B cell (primary cell): ENCODE measurements at regions not wholly inside any gene's neighbourhood (a gene's known extent, or its start where the extent isn't known, plus 50 kb on each side); places are given as distances from the start of the nearest gene placed in this dataset.

Experiments
- ATAC-seq: fragments of 200-7000 bp; cut with Tn5 transposase; one replicate; pipeline ENCODE4 v1.10.0; 2021; ENCODE audit warnings: low read depth, mild to moderate bottlenecking, moderate number of reproducible peaks, moderate library complexity
- CTCF ChIA-PET: fragments of 350-600 bp; sonication (Branson Sonifier 250); formaldehyde crosslinking; loops from one replicate; lab custom pipeline; 2021; ENCODE audit warnings: antibody characterized with exemption, inconsistent platforms; lab: Charles Lee
- POLR2A ChIA-PET: fragments of 350-600 bp; sonication (Branson Sonifier 250); formaldehyde crosslinking; loops from one replicate; lab custom pipeline; 2021; ENCODE audit warnings: antibody characterized with exemption; lab: Charles Lee
- DNase-seq: peaks from one replicate; pipeline ENCODE4 v3.0.0; 2013
- H2AFZ ChIP-seq: 2 replicates; pipeline ENCODE4 v1.6.1; 2012; ENCODE audit warnings: mild to moderate bottlenecking, low read depth, low read length; ENCODE audit not compliant: insufficient read depth, poor library complexity, severe bottlenecking
- H3K27ac ChIP-seq, 2 donors: 1 replicate in 1 of 2; 2 replicates in 1 of 2; pipeline ENCODE4 v1.5.1; 2012 to 2013; ENCODE audit warnings: low read length in 2 of 2, mild to moderate bottlenecking in 2 of 2, moderate library complexity in 1 of 2
- H3K27me3 ChIP-seq, 4 experiments: fragments of 200-600 bp in 1 of 4; sonication (generic) in 1 of 4; replicated peaks in 1 of 4; 1 replicate in 2 of 4; 2 replicates in 2 of 4; pipeline versions ENCODE4 v1.6.1 to v1.7.0; 2013 to 2016; ENCODE audit warnings: low read length in 3 of 4, mild to moderate bottlenecking in 2 of 4, mixed read lengths in 1 of 4, moderate library complexity in 1 of 4; ENCODE audit not compliant: insufficient read depth in 4 of 4, control insufficient read depth in 3 of 4; ENCODE audit errors: control extremely low read depth in 1 of 4
- H3K36me3 ChIP-seq, 2 experiments: replicated peaks in 1 of 2; 1 replicate in 1 of 2; 2 replicates in 1 of 2; pipeline versions ENCODE4 v1.6.1 to v1.7.1; 2013; ENCODE audit warnings: low read length in 1 of 2; ENCODE audit not compliant: insufficient read depth in 2 of 2, control insufficient read depth in 1 of 2; ENCODE audit errors: control extremely low read depth in 1 of 2, extremely low read depth in 1 of 2
- H3K4me1 ChIP-seq, 2 donors: fragments of 200-600 bp in 1 of 2; sonication (generic) in 1 of 2; 1 replicate in 1 of 2; 2 replicates in 1 of 2; pipeline versions ENCODE4 v1.5.1 to v1.6.1; 2013 to 2017; ENCODE audit warnings: low read length in 2 of 2; ENCODE audit not compliant: control insufficient read depth in 2 of 2, insufficient read depth in 2 of 2
- H3K4me2 ChIP-seq: replicated peaks from 2 replicates; pipeline ENCODE3; 2012; ENCODE audit warnings: mild to moderate bottlenecking, low read depth, low read length; ENCODE audit not compliant: poor library complexity, severe bottlenecking
- H3K4me3 ChIP-seq, 5 experiments: fragments of 200-600 bp in 1 of 5; sonication (generic) in 1 of 5; 1 replicate in 3 of 5; 2 replicates in 2 of 5; pipeline versions ENCODE4 v1.5.1 to v1.7.0; 2011 to 2016; ENCODE audit warnings: low read length in 4 of 5, mild to moderate bottlenecking in 4 of 5, low read depth in 2 of 5, control low read depth in 1 of 5, moderate library complexity in 1 of 5; ENCODE audit not compliant: insufficient read depth in 1 of 5; ENCODE audit errors: control extremely low read depth in 1 of 5, extremely low read depth in 1 of 5
- H3K79me2 ChIP-seq: fragments of 200-600 bp; sonication (generic); one replicate; pipeline ENCODE4 v1.6.0; 2016; ENCODE audit warnings: low read length; ENCODE audit not compliant: control insufficient read depth, insufficient read depth
- H3K9ac ChIP-seq: fragments of 200-600 bp; sonication (generic); 2 replicates; pipeline ENCODE4 v1.6.1; 2017; ENCODE audit warnings: mild to moderate bottlenecking, low read length, moderate library complexity
- H3K9me3 ChIP-seq, 3 donors: one replicate each; pipeline versions ENCODE4 v1.6.1 to v1.7.1; 2013; ENCODE audit warnings: low read length in 2 of 3; ENCODE audit not compliant: control insufficient read depth in 2 of 3, insufficient read depth in 1 of 3; ENCODE audit errors: control extremely low read depth in 1 of 3
- H4K20me1 ChIP-seq: 2 replicates; pipeline ENCODE4 v1.6.0; 2012; ENCODE audit warnings: mild to moderate bottlenecking, low read length; ENCODE audit not compliant: insufficient read depth, control insufficient read depth, poor library complexity, severe bottlenecking
- H3K27ac Mint-ChIP-seq: one replicate; pipeline ENCODE4 v1.8.0; 2021; ENCODE audit warnings: mixed read lengths
- H3K27me3 Mint-ChIP-seq: one replicate; pipeline ENCODE4 v1.8.0; 2021; ENCODE audit warnings: mixed read lengths
- H3K4me1 Mint-ChIP-seq: one replicate; pipeline ENCODE4 v1.8.0; 2021; ENCODE audit warnings: mixed read lengths
- H3K4me3 Mint-ChIP-seq: one replicate; pipeline ENCODE4 v1.8.0; 2021; ENCODE audit warnings: mixed read lengths
- H3K9me3 Mint-ChIP-seq: one replicate; pipeline ENCODE4 v1.8.0; 2022; ENCODE audit warnings: mixed read lengths; ENCODE audit not compliant: insufficient read depth
- EZH2 ChIP-seq: IDR thresholded peaks from 2 replicates; pipeline ENCODE4 v1.6.1; 2012; ENCODE audit warnings: borderline replicate concordance, low read depth, mild to moderate bottlenecking, moderate library complexity, low read length; ENCODE audit not compliant: insufficient read depth, poor library complexity, severe bottlenecking
- WGBS: methylation state at CpG from one replicate; pipeline ENCODE4 v1.1.5; 2013; ENCODE audit warnings: missing lambda C conversion rate; ENCODE audit not compliant: insufficient coverage; 5-methylcytosine and 5-hydroxymethylcytosine counted together
- intact Hi-C: fragments of 100-400 bp; cut with micrococcal nuclease; formaldehyde crosslinking; loops from one replicate; pipeline ENCODE4 v1.10.0; 2022
- TF ChIP-seq, protein P1 (sequence below): fragments of 200-600 bp; IDR thresholded peaks from one replicate; pipeline ENCODE4 v1.8.0; 2022; ENCODE audit warnings: antibody characterized with exemption, mild to moderate bottlenecking

DNA sequence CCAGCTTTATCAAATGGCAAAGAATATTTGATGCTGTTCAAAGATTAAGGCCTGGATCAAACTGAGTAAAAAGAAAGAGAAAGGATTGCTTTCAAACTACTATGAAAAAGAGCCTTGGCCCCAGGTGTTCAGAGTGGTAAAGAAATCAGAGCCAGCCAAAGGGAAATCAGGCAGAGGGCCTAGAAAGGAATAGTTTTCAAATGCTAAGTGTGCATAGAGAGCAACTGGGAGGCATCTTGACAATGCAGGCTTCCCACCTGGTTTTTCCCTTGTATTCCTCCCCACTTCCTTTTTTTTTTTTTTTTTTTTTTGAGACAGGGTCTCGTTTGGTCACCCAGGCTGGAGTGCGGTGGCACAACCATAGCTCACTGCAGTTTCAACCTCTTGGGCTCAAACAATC lies 340.2 kb upstream of the ADAMTS9 start:
- POLR2A ChIA-PET, result no interaction called here
- intact Hi-C loops, result no loop called here
- no peak overlapping the region for H3K27ac ChIP-seq
- no peaks in the 10 kb centered on the region for H3K27me3 ChIP-seq
- H3K4me3 ChIP-seq, result no peak overlapping the region
- H3K9me3 ChIP-seq, result peaks cover 0 to 3% (median 0%) of the 10 kb centered on the region in 3 donors
- Mint-ChIP-seq H3K27me3 (no peaks in the 10 kb centered on the region), H3K27ac (no peak overlapping the region), H3K9me3 (peaks cover 7% of the 10 kb centered on the region), H3K4me1 (no peaks in the 10 kb centered on the region), H3K4me3 (no peak overlapping the region)
- no peak overlapping the region for H2AFZ ChIP-seq
- no peaks in the 10 kb centered on the region for H3K79me2 ChIP-seq
- no peaks in the 10 kb centered on the region for H4K20me1 ChIP-seq
- H3K4me1 ChIP-seq, result no peaks in the 10 kb centered on the region
- ATAC-seq (no peak), DNase-seq (no peak)
- TF ChIP-seq, protein P1, sequence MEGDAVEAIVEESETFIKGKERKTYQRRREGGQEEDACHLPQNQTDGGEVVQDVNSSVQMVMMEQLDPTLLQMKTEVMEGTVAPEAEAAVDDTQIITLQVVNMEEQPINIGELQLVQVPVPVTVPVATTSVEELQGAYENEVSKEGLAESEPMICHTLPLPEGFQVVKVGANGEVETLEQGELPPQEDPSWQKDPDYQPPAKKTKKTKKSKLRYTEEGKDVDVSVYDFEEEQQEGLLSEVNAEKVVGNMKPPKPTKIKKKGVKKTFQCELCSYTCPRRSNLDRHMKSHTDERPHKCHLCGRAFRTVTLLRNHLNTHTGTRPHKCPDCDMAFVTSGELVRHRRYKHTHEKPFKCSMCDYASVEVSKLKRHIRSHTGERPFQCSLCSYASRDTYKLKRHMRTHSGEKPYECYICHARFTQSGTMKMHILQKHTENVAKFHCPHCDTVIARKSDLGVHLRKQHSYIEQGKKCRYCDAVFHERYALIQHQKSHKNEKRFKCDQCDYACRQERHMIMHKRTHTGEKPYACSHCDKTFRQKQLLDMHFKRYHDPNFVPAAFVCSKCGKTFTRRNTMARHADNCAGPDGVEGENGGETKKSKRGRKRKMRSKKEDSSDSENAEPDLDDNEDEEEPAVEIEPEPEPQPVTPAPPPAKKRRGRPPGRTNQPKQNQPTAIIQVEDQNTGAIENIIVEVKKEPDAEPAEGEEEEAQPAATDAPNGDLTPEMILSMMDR, result no peak
- TF ChIP-seq EZH2, result no peak
- H3K9ac ChIP-seq, result no peak overlapping the region
- no peak overlapping the region for H3K4me2 ChIP-seq
- no peaks in the 10 kb centered on the region for H3K36me3 ChIP-seq
- CTCF ChIA-PET, result no interaction called here
- WGBS, result no CpG with 5 or more reads among the region's 2 CpGs

DNA sequence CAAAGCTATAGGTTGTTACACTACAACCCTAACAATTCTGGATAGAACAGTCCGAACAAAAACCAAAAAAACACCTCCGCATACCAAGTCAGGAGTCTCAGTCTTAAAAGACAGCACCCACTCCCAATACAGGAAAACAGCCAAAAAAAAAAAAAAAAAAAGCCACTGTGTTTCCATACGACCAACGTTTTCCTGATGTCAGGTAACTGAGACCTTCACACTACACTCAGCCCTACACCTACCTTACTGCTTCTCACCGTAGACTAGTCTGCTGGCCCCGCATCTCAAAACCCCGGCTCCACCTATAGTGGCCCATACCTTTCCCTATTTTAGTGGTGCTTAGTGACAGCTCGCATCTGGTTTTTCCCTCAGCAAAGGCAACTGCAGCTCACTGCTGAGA lies 339.5 kb upstream of the ADAMTS9 start:
- H3K27me3 Mint-ChIP-seq, result no peaks in the 10 kb centered on the region
- H4K20me1 ChIP-seq, result no peaks in the 10 kb centered on the region
- H3K4me2 ChIP-seq, result no peak overlapping the region
- no peak overlapping the region for H3K4me3 ChIP-seq
- H3K27me3 ChIP-seq, result no peaks in the 10 kb centered on the region
- ChIA-PET CTCF (no interaction called here), POLR2A (no interaction called here)
- H3K9me3 Mint-ChIP-seq, result peaks cover 10% of the 10 kb centered on the region
- intact Hi-C loops, result no loop called here
- H3K27ac Mint-ChIP-seq, result no peak overlapping the region
- H3K4me3 Mint-ChIP-seq, result no peak overlapping the region
- no peaks in the 10 kb centered on the region for H3K4me1 ChIP-seq
- TF ChIP-seq, protein P1, result no peak
- TF ChIP-seq EZH2, result no peak
- ATAC-seq (no peak), DNase-seq (no peak)
- WGBS, result 89% methylated on average over 8 of the region's 8 CpGs
- no peak overlapping the region for H2AFZ ChIP-seq
- H3K4me1 Mint-ChIP-seq, result no peaks in the 10 kb centered on the region
- H3K79me2 ChIP-seq, result no peaks in the 10 kb centered on the region
- H3K9ac ChIP-seq, result no peak overlapping the region
- peaks cover 0 to 3% (median 0%) of the 10 kb centered on the region in 3 donors for H3K9me3 ChIP-seq
- H3K27ac ChIP-seq, result no peak overlapping the region
- H3K36me3 ChIP-seq, result no peaks in the 10 kb centered on the region
